HCT116 (cell line): ENCODE measurements at regions not wholly inside any gene's neighbourhood (a gene's known extent, or its start where the extent isn't known, plus 50 kb on each side); places are given as distances from the start of the nearest gene placed in this dataset.
"Not testable (repeated sequence)": the region's sequence is repeated elsewhere in the genome, so short reads cannot be mapped to it uniquely, and the experiment has no call there.

ENCODE experiments used
- ATAC-seq: fragments of 200-7000 bp; cut with Tn5 transposase; 2 replicates; pipeline ENCODE4 v1.9.1; 2020; ENCODE audit warnings: mild to moderate bottlenecking, moderate library complexity
- BruUV-seq: library from RNA; stranded (reverse); fragments of 400-500 nt; replicated peaks from 2 replicates; lab custom pipeline; 2021; lab: Mats Ljungman, UMichigan
- CTCF ChIA-PET: fragments of 300-600 bp; sonication (Branson Sonifier 250); formaldehyde crosslinking; loops from one replicate; lab custom pipeline; 2021; ENCODE audit warnings: antibody characterized with exemption; lab: Charles Lee
- POLR2A ChIA-PET: fragments of 300-600, 350-600 bp; sonication (Branson Sonifier 250); formaldehyde crosslinking; loops from one replicate; lab custom pipeline; 2021; ENCODE audit warnings: antibody characterized with exemption; lab: Charles Lee
- RAD21 ChIA-PET, 2 experiments: fragments of 300-600 bp; sonication (Branson Sonifier 250); formaldehyde crosslinking; loops; one replicate each; lab custom pipeline; 2023; ENCODE audit warnings: low total read pairs in 2 of 2; ENCODE audit not compliant: uncharacterized antibody in 2 of 2, unreplicated experiment in 2 of 2, low non-redundant PET in 1 of 2; lab: Charles Lee
- DNase-seq: peaks from one replicate; pipeline ENCODE4 v3.0.0-alpha.2; 2010; ENCODE audit warnings: low read depth, low spot score
- H2AFZ ChIP-seq: fragments of 200-600 bp; shearing (Covaris generic), sonication (generic); 2 replicates; pipeline ENCODE4 v1.6.1; 2017; ENCODE audit warnings: low read depth, mixed run types, mixed read lengths, antibody characterized with exemption, low read length; ENCODE audit not compliant: poor library complexity, severe bottlenecking
- H3K27ac ChIP-seq: 2 replicates; pipeline ENCODE4 v1.5.1; 2012; ENCODE audit warnings: low read depth, low read length
- H3K27me3 ChIP-seq: fragments of 200-600 bp; sonication (generic); 2 replicates; pipeline ENCODE4 v1.6.1; 2016; ENCODE audit warnings: mixed run types, low read length, mixed read lengths; ENCODE audit not compliant: insufficient read depth
- H3K36me3 ChIP-seq, 2 experiments: fragments of 200-500 bp in 1 of 2; fragments of 200-600 bp in 1 of 2; sonication (Bioruptor generic) in 1 of 2; sonication (generic) in 1 of 2; 2 replicates each; pipeline versions ENCODE4 v1.5.1 to v1.6.1; 2014 to 2016; ENCODE audit warnings: low read length in 2 of 2, inconsistent platforms in 1 of 2, mixed read lengths in 1 of 2, mixed run types in 1 of 2; ENCODE audit not compliant: insufficient read depth in 2 of 2, control insufficient read depth in 1 of 2
- H3K4me1 ChIP-seq, 2 experiments: fragments of 200-600 bp in 1 of 2; sonication (generic) in 1 of 2; 2 replicates each; pipeline versions ENCODE4 v1.5.1 to v1.6.1; 2012 to 2017; ENCODE audit warnings: low read length in 2 of 2, inconsistent platforms in 1 of 2, mild to moderate bottlenecking in 1 of 2, mixed read lengths in 1 of 2, mixed run types in 1 of 2, moderate library complexity in 1 of 2; ENCODE audit not compliant: insufficient read depth in 2 of 2, control insufficient read depth in 1 of 2
- H3K4me2 ChIP-seq: fragments of 200-600 bp; sonication (generic); 2 replicates; pipeline ENCODE4 v1.6.1; 2017; ENCODE audit warnings: mixed run types, low read length, mixed read lengths
- H3K4me3 ChIP-seq, 2 experiments: fragments of 200-600 bp in 1 of 2; sonication (generic) in 1 of 2; replicated peaks in 1 of 2; 2 replicates each; pipeline ENCODE4 v1.5.1; 2011 to 2016; ENCODE audit warnings: low read length in 2 of 2, control low read depth in 1 of 2, low read depth in 1 of 2, mild to moderate bottlenecking in 1 of 2, mixed read lengths in 1 of 2, mixed run types in 1 of 2
- H3K79me2 ChIP-seq: fragments of 200-600 bp; sonication (generic); 2 replicates; pipeline ENCODE4 v1.6.1; 2017; ENCODE audit warnings: mild to moderate bottlenecking, mixed run types, low read length, moderate library complexity, mixed read lengths; ENCODE audit not compliant: insufficient read depth
- H3K9ac ChIP-seq: fragments of 200-600 bp; sonication (generic); 2 replicates; pipeline ENCODE4 v1.6.1; 2016; ENCODE audit warnings: low read length, mixed read lengths
- H3K9me2 ChIP-seq: fragments of 200-600 bp; sonication (generic), shearing (Covaris generic); 2 replicates; pipeline ENCODE4 v1.6.1; 2017; ENCODE audit warnings: mixed run types, mild to moderate bottlenecking, moderate library complexity; ENCODE audit not compliant: insufficient read depth
- H3K9me3 ChIP-seq, 2 experiments: fragments of 200-500 bp in 1 of 2; fragments of 200-600 bp in 1 of 2; sonication (Bioruptor generic) in 1 of 2; sonication (generic) in 1 of 2; 2 replicates each; pipeline ENCODE4 v1.6.1; 2014 to 2017; ENCODE audit warnings: low read length in 2 of 2, mixed read lengths in 2 of 2, inconsistent platforms in 1 of 2, low read depth in 1 of 2, mild to moderate bottlenecking in 1 of 2, mixed run types in 1 of 2, moderate library complexity in 1 of 2; ENCODE audit not compliant: control insufficient read depth in 1 of 2, insufficient read depth in 1 of 2
- H4K20me1 ChIP-seq: fragments of 200-600 bp; sonication (generic), shearing (Covaris generic); 2 replicates; pipeline ENCODE4 v1.6.1; 2017; ENCODE audit warnings: mixed run types, mild to moderate bottlenecking, moderate library complexity; ENCODE audit not compliant: insufficient read depth
- intact Hi-C: fragments of 100-400 bp; cut with micrococcal nuclease; formaldehyde crosslinking; loops from 2 replicates; pipeline ENCODE4 v1.10.0; 2022

GRCh38 chr2:188034102-188034501 is 257.6 kb upstream of the GULP1 start:
- intact Hi-C loops, H3K4me2 ChIP-seq: not testable (repeated sequence)

DNA sequence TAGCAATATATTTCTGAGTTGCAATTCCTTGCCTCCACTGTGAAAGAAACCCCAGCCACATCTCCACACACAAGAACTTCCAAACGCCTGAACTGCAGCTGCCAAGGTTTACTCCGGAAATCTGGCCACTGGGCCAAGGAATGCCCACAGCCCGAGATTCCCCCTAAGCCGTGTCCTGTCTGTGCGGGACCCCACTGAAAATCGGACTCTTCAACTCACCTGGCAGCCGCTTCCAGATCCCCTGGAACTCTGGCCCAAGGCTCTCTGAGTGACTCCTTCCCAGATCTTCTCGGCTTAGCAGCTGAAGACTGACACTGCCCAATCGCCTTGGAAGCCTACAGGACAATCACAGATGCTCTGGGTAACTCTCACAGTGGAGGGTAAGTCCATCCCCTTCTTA is 256.3 kb upstream of the GULP1 start:
- CTCF ChIA-PET, result not testable (repeated sequence)

More at GRCh38 chr2:188034102-188034501, 257.6 kb upstream of the GULP1 start:
- H3K27ac ChIP-seq, POLR2A ChIA-PET, H3K27me3 ChIP-seq, H3K9me2 ChIP-seq, BruUV-seq, H2AFZ ChIP-seq, ATAC-seq, H3K4me1 ChIP-seq, DNase-seq, H3K4me3 ChIP-seq, H3K9me3 ChIP-seq, H4K20me1 ChIP-seq, H3K36me3 ChIP-seq, H3K79me2 ChIP-seq, RAD21 ChIA-PET, CTCF ChIA-PET, H3K9ac ChIP-seq: not testable (repeated sequence)

DNA sequence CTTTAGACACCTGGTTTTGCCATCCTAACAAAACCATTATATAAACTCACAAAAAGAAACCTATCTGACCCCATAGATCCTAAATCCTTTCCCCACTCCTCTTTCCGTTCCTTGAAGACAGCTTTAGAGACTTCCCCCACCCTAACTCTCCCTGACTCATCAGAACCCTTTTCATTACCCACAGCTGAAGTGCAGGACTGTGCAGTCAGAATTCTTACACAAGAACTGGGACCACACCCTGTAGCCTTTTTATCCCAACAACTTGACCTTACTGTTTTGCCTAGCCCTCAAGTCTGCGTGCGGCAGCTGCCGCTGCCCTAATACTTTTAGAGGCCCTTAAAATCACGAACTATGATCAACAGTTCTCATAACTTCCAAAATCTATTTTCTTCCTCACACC is 254.9 kb upstream of the GULP1 start:
- BruUV-seq, H3K36me3 ChIP-seq, H3K9me2 ChIP-seq, H3K4me1 ChIP-seq, RAD21 ChIA-PET, H3K79me2 ChIP-seq, H3K4me3 ChIP-seq, intact Hi-C loops, H3K4me2 ChIP-seq, H2AFZ ChIP-seq, H3K9me3 ChIP-seq, H3K27ac ChIP-seq, CTCF ChIA-PET, DNase-seq, H3K9ac ChIP-seq, POLR2A ChIA-PET, H3K27me3 ChIP-seq, H4K20me1 ChIP-seq, ATAC-seq: not testable (repeated sequence)

More for the DNA sequence above, 256.3 kb upstream of the GULP1 start:
- H3K4me2 ChIP-seq, H3K4me3 ChIP-seq, H3K27ac ChIP-seq, ATAC-seq, H3K36me3 ChIP-seq, H2AFZ ChIP-seq, BruUV-seq, H3K9me3 ChIP-seq, H3K27me3 ChIP-seq, H3K79me2 ChIP-seq, H3K9ac ChIP-seq, intact Hi-C loops, DNase-seq, POLR2A ChIA-PET, RAD21 ChIA-PET, H4K20me1 ChIP-seq, H3K4me1 ChIP-seq, H3K9me2 ChIP-seq: not testable (repeated sequence)
